ENCODE measurements at regions not wholly inside any gene's neighbourhood (a gene's known extent, or its start where the extent isn't known, plus 50 kb on each side); places are given as distances from the start of the nearest gene placed in this dataset.

DNA sequence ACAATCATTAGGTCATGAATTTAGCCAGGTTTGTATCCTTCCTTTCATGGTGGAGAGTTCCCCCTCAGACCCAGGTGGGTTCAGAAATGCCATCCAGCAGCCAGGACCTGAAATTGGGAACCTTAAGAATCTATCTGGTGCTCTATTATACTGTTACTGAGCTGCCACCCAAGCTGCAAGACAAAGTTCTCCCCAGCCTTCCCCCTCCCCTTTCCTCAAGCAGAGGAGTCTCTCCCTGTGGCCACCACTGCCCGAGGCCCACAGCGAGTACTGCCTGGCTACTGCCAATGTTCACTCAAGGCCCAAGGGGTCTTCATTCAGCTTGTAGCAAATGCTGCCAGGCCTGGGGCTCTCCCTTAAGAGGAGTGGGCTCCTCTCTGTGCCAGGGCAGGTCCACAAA lies 133.8 kb downstream of the TMEM38B start:
- no peak overlapping the region for H3K9ac ChIP-seq (ENCODE audit: low read length)
- H3K79me2 ChIP-seq (ENCODE audit: low read length): no peaks in the 10 kb centered on the region
- H4K20me1 ChIP-seq (ENCODE audit: low read length): no peaks in the 10 kb centered on the region
- H2AFZ ChIP-seq (ENCODE audit: low read length): no peak overlapping the region
- no peaks in the 10 kb centered on the region for H3K36me3 ChIP-seq (ENCODE audit: low read depth, low read length)
- H3K4me2 ChIP-seq (ENCODE audit: low read length): no peak overlapping the region
- no peak for ATAC-seq
- H3K27me3 ChIP-seq (ENCODE audit: low read length): no peaks in the 10 kb centered on the region
- BruUV-seq (replicated peaks): no TSS peak
- TF ChIP-seq EZH2phosphoT487 (IDR thresholded peaks at IDR 0.05; ENCODE audit: borderline replicate concordance, low read length): no peak
- no peak for TF ChIP-seq EZH2 (IDR thresholded peaks at IDR 0.05; ENCODE audit: low read length, unreplicated experiment)
- TF ChIP-seq, protein P1, sequence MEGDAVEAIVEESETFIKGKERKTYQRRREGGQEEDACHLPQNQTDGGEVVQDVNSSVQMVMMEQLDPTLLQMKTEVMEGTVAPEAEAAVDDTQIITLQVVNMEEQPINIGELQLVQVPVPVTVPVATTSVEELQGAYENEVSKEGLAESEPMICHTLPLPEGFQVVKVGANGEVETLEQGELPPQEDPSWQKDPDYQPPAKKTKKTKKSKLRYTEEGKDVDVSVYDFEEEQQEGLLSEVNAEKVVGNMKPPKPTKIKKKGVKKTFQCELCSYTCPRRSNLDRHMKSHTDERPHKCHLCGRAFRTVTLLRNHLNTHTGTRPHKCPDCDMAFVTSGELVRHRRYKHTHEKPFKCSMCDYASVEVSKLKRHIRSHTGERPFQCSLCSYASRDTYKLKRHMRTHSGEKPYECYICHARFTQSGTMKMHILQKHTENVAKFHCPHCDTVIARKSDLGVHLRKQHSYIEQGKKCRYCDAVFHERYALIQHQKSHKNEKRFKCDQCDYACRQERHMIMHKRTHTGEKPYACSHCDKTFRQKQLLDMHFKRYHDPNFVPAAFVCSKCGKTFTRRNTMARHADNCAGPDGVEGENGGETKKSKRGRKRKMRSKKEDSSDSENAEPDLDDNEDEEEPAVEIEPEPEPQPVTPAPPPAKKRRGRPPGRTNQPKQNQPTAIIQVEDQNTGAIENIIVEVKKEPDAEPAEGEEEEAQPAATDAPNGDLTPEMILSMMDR (conservative IDR thresholded peaks at IDR 0.05; ENCODE audit: low read depth, low read length): no peak
- H3K9me2 ChIP-seq (replicated peaks; ENCODE audit: low read length): no peaks in the 10 kb centered on the region
- ChIA-PET CTCF (interaction anchor here (0.6 kb wide), 1 partner anchor 1344 kb away, joined by 3 read pairs; no protein-coding TSS in a partner anchor), POLR2A (ENCODE audit: unreplicated experiment) (no interaction called here)
- intact Hi-C loops (cut with micrococcal nuclease): no loop called here
- H3K4me3 ChIP-seq (ENCODE audit: low read length): no peak overlapping the region
- H3K9me3 ChIP-seq (ENCODE audit: low read length): no peaks in the 10 kb centered on the region
- DNase-seq: no peak
- H3K4me1 ChIP-seq (ENCODE audit: insufficient read depth, low read length): no peaks in the 10 kb centered on the region; the same call in 1 of the 2 replicates
- no peaks in the 10 kb centered on the region for H3F3A ChIP-seq (ENCODE audit: low read length, unreplicated experiment)
- no peak overlapping the region for H3K27ac ChIP-seq (ENCODE audit: low read length)

DNA sequence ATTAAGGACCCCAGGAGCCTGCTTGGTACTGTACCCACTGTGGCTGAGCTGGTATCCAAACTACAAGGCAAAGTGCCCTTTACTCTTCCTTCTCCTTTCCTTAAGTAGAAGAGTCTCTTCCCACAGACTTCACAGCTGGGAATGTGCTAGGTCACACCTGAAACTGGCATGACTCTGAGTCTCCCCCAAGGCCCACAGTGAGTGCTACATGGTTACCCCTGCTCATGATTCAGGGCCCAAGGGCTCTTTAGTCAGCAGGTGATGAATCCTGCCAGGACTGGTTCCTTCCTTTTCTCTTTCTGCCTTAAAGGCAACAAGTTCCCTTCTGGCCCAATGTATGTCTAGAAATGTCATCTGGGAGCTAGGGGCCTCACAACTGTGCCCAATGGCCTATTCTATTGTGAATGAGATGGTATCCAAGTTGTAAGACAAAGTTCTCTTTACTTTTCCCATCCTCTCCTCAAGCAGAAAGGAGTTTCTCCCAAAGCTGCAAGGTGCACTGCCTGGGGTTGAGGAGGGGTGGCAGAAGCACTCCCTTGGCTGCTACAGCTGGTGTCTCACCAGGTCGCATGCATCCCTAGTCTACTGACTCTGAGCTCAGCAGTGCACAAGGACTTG lies 134.4 kb downstream of the TMEM38B start:
- H3K4me3 ChIP-seq (ENCODE audit: low read length): no peak overlapping the region
- no peaks in the 10 kb centered on the region for H3K9me3 ChIP-seq (ENCODE audit: low read length)
- no peak overlapping the region for H3K9ac ChIP-seq (ENCODE audit: low read length)
- no peaks in the 10 kb centered on the region for H4K20me1 ChIP-seq (ENCODE audit: low read length)
- TF ChIP-seq EZH2phosphoT487 (IDR thresholded peaks at IDR 0.05; ENCODE audit: borderline replicate concordance, low read length) (no peak), EZH2 (IDR thresholded peaks at IDR 0.05; ENCODE audit: low read length, unreplicated experiment) (no peak)
- TF ChIP-seq, protein P1 (conservative IDR thresholded peaks at IDR 0.05; ENCODE audit: low read depth, low read length): no peak
- H3K4me1 ChIP-seq (ENCODE audit: insufficient read depth, low read length): peaks cover 2% of the 10 kb centered on the region
- ChIA-PET CTCF (no interaction called here), POLR2A (ENCODE audit: unreplicated experiment) (no interaction called here)
- H3K9me2 ChIP-seq (replicated peaks; ENCODE audit: low read length): no peaks in the 10 kb centered on the region
- no TSS peak for BruUV-seq (replicated peaks)
- no peak overlapping the region for H3K4me2 ChIP-seq (ENCODE audit: low read length)
- DNase-seq (no peak), ATAC-seq (no peak)
- no peaks in the 10 kb centered on the region for H3K79me2 ChIP-seq (ENCODE audit: low read length)
- no peaks in the 10 kb centered on the region for H3K27me3 ChIP-seq (ENCODE audit: low read length)
- no peaks in the 10 kb centered on the region for H3K36me3 ChIP-seq (ENCODE audit: low read depth, low read length)
- intact Hi-C loops (cut with micrococcal nuclease): no loop called here
- H2AFZ ChIP-seq (ENCODE audit: low read length): no peak overlapping the region
- no peaks in the 10 kb centered on the region for H3F3A ChIP-seq (ENCODE audit: low read length, unreplicated experiment)
- no peak overlapping the region for H3K27ac ChIP-seq (ENCODE audit: low read length)

DNA sequence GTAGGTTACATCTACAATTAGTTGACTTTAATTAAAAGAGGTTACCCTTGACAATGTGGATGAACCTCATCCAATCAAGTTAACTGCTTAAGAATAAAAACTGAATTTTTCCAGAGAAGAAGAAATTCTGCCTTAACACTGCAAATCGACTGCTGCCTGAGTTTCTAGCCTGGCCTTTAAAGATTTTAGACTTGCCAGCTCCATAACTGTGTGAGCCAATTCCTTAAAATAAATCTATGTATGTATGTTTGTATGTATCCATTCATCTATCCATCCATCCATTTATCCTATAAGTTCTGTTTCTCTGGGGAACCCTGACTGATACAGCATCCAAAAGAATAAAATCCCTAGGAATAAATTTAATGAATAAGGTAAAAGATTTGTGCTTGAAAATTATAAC lies 136.1 kb downstream of the TMEM38B start:
- Histone ChIP-seq H2AFZ (ENCODE audit: low read length) (no peak overlapping the region), H3K4me2 (ENCODE audit: low read length) (no peak overlapping the region), H3K27ac (ENCODE audit: low read length) (no peak overlapping the region), H3K9me2 (replicated peaks; ENCODE audit: low read length) (no peaks in the 10 kb centered on the region), H3K4me3 (ENCODE audit: low read length) (no peak overlapping the region), H3K9ac (ENCODE audit: low read length) (no peak overlapping the region), H3K4me1 (ENCODE audit: insufficient read depth, low read length) (peaks cover 3% of the 10 kb centered on the region), H3K27me3 (ENCODE audit: low read length) (no peaks in the 10 kb centered on the region), H3K79me2 (ENCODE audit: low read length) (no peaks in the 10 kb centered on the region), H3F3A (ENCODE audit: low read length, unreplicated experiment) (no peaks in the 10 kb centered on the region), H3K9me3 (ENCODE audit: low read length) (no peaks in the 10 kb centered on the region), H3K36me3 (ENCODE audit: low read depth, low read length) (no peaks in the 10 kb centered on the region), H4K20me1 (ENCODE audit: low read length) (no peaks in the 10 kb centered on the region)
- intact Hi-C loops (cut with micrococcal nuclease): no loop called here
- ChIA-PET CTCF (no interaction called here), POLR2A (ENCODE audit: unreplicated experiment) (no interaction called here)
- no peak for DNase-seq
- BruUV-seq (replicated peaks): no TSS peak
- TF ChIP-seq EZH2 (IDR thresholded peaks at IDR 0.05; ENCODE audit: low read length, unreplicated experiment) (no peak), EZH2phosphoT487 (IDR thresholded peaks at IDR 0.05; ENCODE audit: borderline replicate concordance, low read length) (no peak)
- TF ChIP-seq, protein P1 (conservative IDR thresholded peaks at IDR 0.05; ENCODE audit: low read depth, low read length): no peak
- no peak for ATAC-seq
